A204.1 (cell line): ENCODE measurements at regions not wholly inside any gene's neighbourhood (a gene's known extent, or its start where the extent isn't known, plus 50 kb on each side); places are given as distances from the start of the nearest gene placed in this dataset.
A peak's percentile ranks its signal among the peaks of the same experiment; 100 is the strongest.
"Not testable (repeated sequence)": the region's sequence is repeated elsewhere in the genome, so short reads cannot be mapped to it uniquely, and the experiment has no call there.

Experiments
- FAIRE-seq: peaks from 2 replicates; lab custom pipeline; 2012; peaks lifted over from hg19 to GRCh38; lab: Jason Lieb, UNC

- FAIRE-seq = no peak
Measured at GRCh38 chr4:124939908-124940307, 227.4 kb upstream of the ANKRD50 start.

- no peak for FAIRE-seq
Measured at GRCh38 chr4:124938836-124939235, 226.3 kb upstream of the ANKRD50 start.

- FAIRE-seq = no peak
Measured at GRCh38 chr4:124937993-124938392, 225.5 kb upstream of the ANKRD50 start.

- FAIRE-seq = no peak
Measured at GRCh38 chr4:124936427-124936826, 223.9 kb upstream of the ANKRD50 start.

- FAIRE-seq = no peak
Measured at GRCh38 chr4:124934916-124935315, 222.4 kb upstream of the ANKRD50 start.

- peak; percentile 16 for FAIRE-seq
Measured at GRCh38 chr4:124933521-124933920, 221.0 kb upstream of the ANKRD50 start.

GRCh38 chr4:124932447-124932846 lies 219.9 kb upstream of the ANKRD50 start:
- FAIRE-seq = no peak

- no peak for FAIRE-seq
Measured at GRCh38 chr4:124931050-124931449, 218.5 kb upstream of the ANKRD50 start.

- FAIRE-seq = not testable (repeated sequence)
Measured at GRCh38 chr4:124922748-124923147, 210.2 kb upstream of the ANKRD50 start.

- no peak for FAIRE-seq
Measured at GRCh38 chr4:124918559-124919122, 206.1 kb upstream of the ANKRD50 start.

GRCh38 chr4:124915073-124915472 lies 202.5 kb upstream of the ANKRD50 start:
- FAIRE-seq = no peak

GRCh38 chr4:124913237-124913636 lies 200.7 kb upstream of the ANKRD50 start:
- FAIRE-seq = no peak

GRCh38 chr4:124910327-124910726 lies 197.8 kb upstream of the ANKRD50 start:
- no peak for FAIRE-seq

GRCh38 chr4:124907881-124908280 lies 195.3 kb upstream of the ANKRD50 start:
- no peak for FAIRE-seq

GRCh38 chr4:124905441-124905840 lies 192.9 kb upstream of the ANKRD50 start:
- no peak for FAIRE-seq

GRCh38 chr4:124904723-124905388 lies 192.3 kb upstream of the ANKRD50 start:
- no peak for FAIRE-seq

- no peak for FAIRE-seq
Measured at GRCh38 chr4:124903995-124904722, 191.6 kb upstream of the ANKRD50 start.

- FAIRE-seq = no peak
Measured at GRCh38 chr4:124902001-124902515, 189.5 kb upstream of the ANKRD50 start.

GRCh38 chr4:124899997-124900396 lies 187.5 kb upstream of the ANKRD50 start:
- no peak for FAIRE-seq

- FAIRE-seq = no peak
Measured at GRCh38 chr4:124890522-124890921, 178.0 kb upstream of the ANKRD50 start.

GRCh38 chr4:124887739-124888138 lies 175.2 kb upstream of the ANKRD50 start:
- FAIRE-seq = no peak

GRCh38 chr4:124884316-124884715 lies 171.8 kb upstream of the ANKRD50 start:
- no peak for FAIRE-seq

GRCh38 chr4:124883632-124884031 lies 171.1 kb upstream of the ANKRD50 start:
- FAIRE-seq = no peak
